Neural crest cell (in vitro differentiated cells): ENCODE measurements at regions not wholly inside any gene's neighbourhood (a gene's known extent, or its start where the extent isn't known, plus 50 kb on each side); places are given as distances from the start of the nearest gene placed in this dataset.

ENCODE experiments used
- DNase-seq: peaks from one replicate; pipeline ENCODE4 v3.0.0; 2021; ENCODE audit warnings: low read depth, mixed read lengths, low spot score
- H3K27ac Mint-ChIP-seq: one replicate; pipeline ENCODE4 v1.8.0; 2021; ENCODE audit warnings: mild to moderate bottlenecking, mixed read lengths; ENCODE audit not compliant: unreplicated experiment
- H3K27me3 Mint-ChIP-seq: 2 replicates; pipeline ENCODE4 v1.8.0; 2021; ENCODE audit warnings: low read depth, mild to moderate bottlenecking, mixed read lengths
- H3K36me3 Mint-ChIP-seq: 2 replicates; pipeline ENCODE4 v1.8.0; 2021; ENCODE audit warnings: low read depth, mild to moderate bottlenecking, mixed read lengths
- H3K4me1 Mint-ChIP-seq: 2 replicates; pipeline ENCODE4 v1.8.0; 2021; ENCODE audit warnings: mixed read lengths
- H3K4me3 Mint-ChIP-seq: one replicate; pipeline ENCODE4 v1.8.0; 2021; ENCODE audit warnings: mild to moderate bottlenecking, mixed read lengths
- H3K9me3 Mint-ChIP-seq: 2 replicates; pipeline ENCODE4 v1.8.0; 2021; ENCODE audit warnings: mixed read lengths
- CTCF ChIP-seq: fragments of 200-600 bp; sonication (generic); conservative IDR thresholded peaks from 2 replicates; pipeline ENCODE4 v1.5.0; 2021; ENCODE audit warnings: antibody characterized with exemption, mild to moderate bottlenecking

- H3K36me3 Mint-ChIP-seq = no peaks in the 10 kb centered on the region
- no peak for DNase-seq
- no peak overlapping the region for H3K4me3 Mint-ChIP-seq
- TF ChIP-seq CTCF = no peak
- no peaks in the 10 kb centered on the region for H3K4me1 Mint-ChIP-seq
- no peaks in the 10 kb centered on the region for H3K27me3 Mint-ChIP-seq
- no peak overlapping the region for H3K27ac Mint-ChIP-seq
- peaks cover 5% of the 10 kb centered on the region for H3K9me3 Mint-ChIP-seq
Measured at GRCh38 chr20:55565096-55565773, 440.1 kb downstream of the CBLN4 start.

DNA sequence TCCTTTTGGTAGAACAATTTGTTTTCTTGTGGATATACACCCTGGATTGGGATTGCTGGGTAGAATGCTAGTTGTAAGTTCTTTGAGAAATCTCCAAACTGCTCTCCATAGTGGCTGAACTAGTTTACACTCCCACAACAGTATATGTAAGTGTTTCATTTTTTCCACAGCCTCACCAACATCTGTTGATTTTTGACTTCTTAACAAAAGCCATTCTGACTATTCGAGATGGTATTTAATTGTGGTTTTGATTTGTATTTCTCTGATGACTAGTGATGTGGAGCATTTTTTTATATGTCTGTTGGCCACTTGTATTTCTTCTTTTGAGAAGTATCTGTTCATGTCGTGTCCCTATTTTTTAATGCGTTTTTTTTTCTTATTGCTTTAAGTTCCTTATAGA, 444.1 kb downstream of the CBLN4 start:
- no peaks in the 10 kb centered on the region for H3K36me3 Mint-ChIP-seq
- H3K4me3 Mint-ChIP-seq = no peak overlapping the region
- H3K27ac Mint-ChIP-seq = no peak overlapping the region
- H3K4me1 Mint-ChIP-seq = no peaks in the 10 kb centered on the region
- DNase-seq = no peak
- H3K27me3 Mint-ChIP-seq = no peaks in the 10 kb centered on the region
- TF ChIP-seq CTCF = no peak
- peaks cover 9% of the 10 kb centered on the region for H3K9me3 Mint-ChIP-seq

- H3K4me3 Mint-ChIP-seq = no peak overlapping the region
- H3K27ac Mint-ChIP-seq = no peak overlapping the region
- peaks cover 9% of the 10 kb centered on the region for H3K9me3 Mint-ChIP-seq
- no peak for DNase-seq
- no peaks in the 10 kb centered on the region for H3K4me1 Mint-ChIP-seq
- TF ChIP-seq CTCF = no peak
- H3K27me3 Mint-ChIP-seq = no peaks in the 10 kb centered on the region
- H3K36me3 Mint-ChIP-seq = no peaks in the 10 kb centered on the region
Measured at GRCh38 chr20:55557191-55557590, 448.1 kb downstream of the CBLN4 start.

DNA sequence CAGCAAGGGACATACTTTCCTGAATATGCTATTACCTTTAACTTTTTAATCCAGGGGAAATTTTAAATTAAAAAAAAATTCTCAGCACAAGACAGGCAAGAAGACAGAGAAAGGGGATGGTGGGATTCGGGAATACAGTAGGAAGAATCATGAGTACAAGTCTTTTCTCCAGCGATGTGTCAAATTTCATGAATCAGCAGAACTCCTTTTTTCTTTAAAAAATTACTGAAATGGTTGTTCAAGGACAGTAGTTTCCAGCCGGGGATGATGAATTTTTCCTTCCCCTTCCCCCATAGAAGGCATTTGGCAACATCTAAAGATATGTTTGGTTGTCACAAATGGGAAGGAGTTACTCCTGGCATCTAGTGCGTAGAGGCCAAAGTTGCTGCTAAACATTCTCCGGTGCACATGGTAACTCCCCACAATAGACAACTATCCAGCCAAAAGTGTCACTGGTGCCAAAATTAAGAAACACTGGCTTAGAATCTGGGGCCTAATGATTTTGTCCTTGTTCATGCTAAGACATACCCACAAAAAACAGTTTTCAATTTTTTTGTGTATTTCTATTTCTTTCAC, 450.2 kb downstream of the CBLN4 start:
- DNase-seq = no peak
- H3K36me3 Mint-ChIP-seq = no peaks in the 10 kb centered on the region
- H3K4me1 Mint-ChIP-seq = no peaks in the 10 kb centered on the region
- H3K9me3 Mint-ChIP-seq = peaks cover 13% of the 10 kb centered on the region
- TF ChIP-seq CTCF = no peak
- H3K4me3 Mint-ChIP-seq = no peak overlapping the region
- H3K27ac Mint-ChIP-seq = no peak overlapping the region
- no peaks in the 10 kb centered on the region for H3K27me3 Mint-ChIP-seq

- H3K36me3 Mint-ChIP-seq = no peaks in the 10 kb centered on the region
- no peak overlapping the region for H3K4me3 Mint-ChIP-seq
- no peak for TF ChIP-seq CTCF
- no peak overlapping the region for H3K27ac Mint-ChIP-seq
- peaks cover 3% of the 10 kb centered on the region for H3K27me3 Mint-ChIP-seq
- peaks cover 2% of the 10 kb centered on the region for H3K9me3 Mint-ChIP-seq
- DNase-seq = no peak
- H3K4me1 Mint-ChIP-seq = no peaks in the 10 kb centered on the region
Measured at GRCh38 chr20:55544638-55545037, 460.7 kb downstream of the CBLN4 start.
